Endothelial cell of umbilical vein (primary cell): ENCODE measurements at regions not wholly inside any gene's neighbourhood (a gene's known extent, or its start where the extent isn't known, plus 50 kb on each side); places are given as distances from the start of the nearest gene placed in this dataset.

ENCODE experiments used
- BruUV-seq: library from RNA; stranded (reverse); fragments of 400-500 nt; replicated peaks from 2 replicates; lab custom pipeline; 2021; lab: Mats Ljungman, UMichigan
- CTCF ChIA-PET: fragments of 300-600, 350-600 bp; sonication (Branson Sonifier 250); formaldehyde crosslinking; loops from one replicate; lab custom pipeline; 2021; ENCODE audit warnings: antibody characterized with exemption, inconsistent platforms; lab: Charles Lee
- POLR2A ChIA-PET: fragments of 300-600, 350-600 bp; sonication (Branson Sonifier 250); formaldehyde crosslinking; loops from one replicate; lab custom pipeline; 2021; ENCODE audit warnings: antibody characterized with exemption, inconsistent platforms; lab: Charles Lee
- DNase-seq: peaks from one replicate; pipeline ENCODE4 v3.0.0-alpha.2; 2011; ENCODE audit warnings: low read depth, low spot score
- FAIRE-seq: peaks from 2 replicates; lab custom pipeline; 2011; peaks lifted over from hg19 to GRCh38; lab: Jason Lieb, UNC
- H2AFZ ChIP-seq: 2 replicates; pipeline ENCODE4 v1.6.0; 2012; ENCODE audit warnings: low read depth, low read length, control low read depth, inconsistent platforms
- H3K27ac ChIP-seq: 2 replicates; pipeline ENCODE4 v1.5.1; 2011; ENCODE audit warnings: low read depth, mild to moderate bottlenecking, control low read depth, low read length, moderate library complexity; ENCODE audit not compliant: insufficient read depth
- H3K27me3 ChIP-seq, 2 experiments: 2 replicates each; pipeline versions ENCODE4 v1.6.0 to v1.6.1; 2011; ENCODE audit warnings: low read length in 2 of 2, mixed read lengths in 1 of 2; ENCODE audit not compliant: control insufficient read depth in 2 of 2, insufficient read depth in 2 of 2
- H3K36me3 ChIP-seq, 2 experiments: 2 replicates in 1 of 2; 3 replicates in 1 of 2; pipeline ENCODE4 v1.5.1; 2011; ENCODE audit warnings: low read length in 2 of 2, mild to moderate bottlenecking in 1 of 2, moderate library complexity in 1 of 2; ENCODE audit not compliant: control insufficient read depth in 2 of 2, insufficient read depth in 2 of 2; ENCODE audit errors: extremely low read depth in 1 of 2
- H3K4me1 ChIP-seq: 3 replicates; pipeline ENCODE4 v1.5.1; 2011; ENCODE audit warnings: mild to moderate bottlenecking, low read length; ENCODE audit not compliant: control insufficient read depth, insufficient read depth; ENCODE audit errors: extremely low read depth
- H3K4me2 ChIP-seq: 2 replicates; pipeline ENCODE4 v1.6.1; 2011; ENCODE audit warnings: low read length, control low read depth, mixed read lengths; ENCODE audit not compliant: insufficient read depth
- H3K4me3 ChIP-seq, 3 experiments: fragments of 200-600 bp in 1 of 3; sonication (generic), shearing (Covaris generic) in 1 of 3; replicated peaks in 1 of 3; 2 replicates each; pipeline ENCODE4 v1.5.1; 2011 to 2016; ENCODE audit warnings: control low read depth in 3 of 3, low read length in 3 of 3, mild to moderate bottlenecking in 2 of 3, inconsistent platforms in 1 of 3, low read depth in 1 of 3, moderate library complexity in 1 of 3; ENCODE audit not compliant: insufficient read depth in 1 of 3
- H3K79me2 ChIP-seq: 2 replicates; pipeline ENCODE4 v1.6.0; 2012; ENCODE audit warnings: low read length, inconsistent platforms; ENCODE audit not compliant: control insufficient read depth, insufficient read depth
- H3K9ac ChIP-seq: replicated peaks from 2 replicates; pipeline ENCODE3; 2011; ENCODE audit warnings: low read length, control low read depth; ENCODE audit not compliant: insufficient read depth; ENCODE audit errors: extremely low read depth
- H3K9me1 ChIP-seq: replicated peaks from 3 replicates; pipeline ENCODE4 v1.6.0; 2011; ENCODE audit warnings: mild to moderate bottlenecking, low read length; ENCODE audit not compliant: control insufficient read depth, insufficient read depth; ENCODE audit errors: extremely low read depth
- H3K9me3 ChIP-seq: replicated peaks from 2 replicates; pipeline ENCODE4 v1.5.1; 2012; ENCODE audit warnings: low read length, inconsistent platforms; ENCODE audit not compliant: control insufficient read depth, insufficient read depth
- H4K20me1 ChIP-seq: replicated peaks from 2 replicates; pipeline ENCODE3; 2011; ENCODE audit warnings: mild to moderate bottlenecking, low read length; ENCODE audit not compliant: control insufficient read depth, insufficient read depth; ENCODE audit errors: extremely low read depth
- EZH2 ChIP-seq: IDR thresholded peaks from 2 replicates; pipeline ENCODE4 v1.6.1; 2012; ENCODE audit warnings: borderline replicate concordance, low read depth, mild to moderate bottlenecking, moderate library complexity, low read length, inconsistent platforms; ENCODE audit not compliant: severe bottlenecking
- FOS ChIP-seq: IDR thresholded peaks from 2 replicates; pipeline ENCODE4 v1.6.1; 2011; ENCODE audit warnings: mild to moderate bottlenecking, low read length, moderate library complexity, borderline replicate concordance; ENCODE audit not compliant: insufficient read depth
- GATA2 ChIP-seq: IDR thresholded peaks from 2 replicates; pipeline ENCODE4 v1.7.0; 2011; ENCODE audit warnings: low read depth, mild to moderate bottlenecking, moderate library complexity, mixed read lengths, low read length; ENCODE audit not compliant: insufficient read length, insufficient read depth
- JUN ChIP-seq: IDR thresholded peaks from 2 replicates; pipeline ENCODE4 v1.6.1; 2011; ENCODE audit warnings: borderline replicate concordance, low read depth; ENCODE audit not compliant: insufficient read length, insufficient read depth
- MYC ChIP-seq: IDR thresholded peaks from one replicate; pipeline ENCODE4 v1.6.1; 2011; ENCODE audit warnings: mild to moderate bottlenecking, low read depth, low read length
- POLR2A ChIP-seq: IDR thresholded peaks from 2 replicates; pipeline ENCODE4 v1.6.1; 2012; ENCODE audit warnings: low read depth, mild to moderate bottlenecking, control low read depth, low read length
- POLR2AphosphoS5 ChIP-seq: IDR thresholded peaks from 2 replicates; pipeline ENCODE4 v1.6.1; 2012; ENCODE audit warnings: low read depth, mild to moderate bottlenecking, control low read depth, low read length, moderate library complexity; ENCODE audit not compliant: insufficient read depth
- dilution Hi-C: fragments of 300-500 bp; cut with MboI; formaldehyde crosslinking; loops from one replicate; pipeline ENCODE4 v1.15.0; 2019; ENCODE audit warnings: low sequenced_read_pairs; ENCODE audit not compliant: extremely low pct_ligation_motif_present
- intact Hi-C: fragments of 100-400 bp; cut with micrococcal nuclease; formaldehyde crosslinking; loops from one replicate; pipeline ENCODE4 v1.10.0; 2022
- TF ChIP-seq, protein P1 (sequence below): IDR thresholded peaks from 2 replicates; pipeline ENCODE4 v1.6.1; 2011; ENCODE audit not compliant: insufficient read depth, insufficient read length
- TF ChIP-seq, protein P2 (sequence below), 2 donors: IDR thresholded peaks; 1 replicate in 1 of 2; 2 replicates in 1 of 2; pipeline ENCODE4 v1.5.1; 2011; ENCODE audit warnings: low read length in 2 of 2, mild to moderate bottlenecking in 2 of 2, moderate library complexity in 2 of 2, control low read depth in 1 of 2, inconsistent platforms in 1 of 2, low read depth in 1 of 2; ENCODE audit not compliant: insufficient read depth in 1 of 2; ENCODE audit errors: extremely low read depth in 1 of 2

DNA sequence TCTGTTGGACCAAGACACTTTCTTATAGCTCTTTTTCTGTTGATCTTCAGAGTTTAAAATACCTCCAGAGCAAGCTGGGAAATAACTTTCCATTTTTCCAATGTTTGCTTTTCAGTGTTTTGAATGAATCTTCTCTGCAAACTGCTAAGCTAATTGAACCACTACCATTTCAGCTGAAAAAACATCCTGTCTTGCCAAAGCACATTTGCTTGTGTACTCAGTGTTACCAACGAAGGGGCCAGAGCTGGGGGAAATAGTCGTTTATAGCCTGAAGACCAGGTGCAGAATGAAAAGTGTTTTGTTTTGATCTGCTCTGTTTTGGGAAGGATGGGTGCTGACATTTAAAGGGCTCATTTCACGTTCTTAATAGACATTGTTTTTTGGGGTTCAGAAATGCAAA, 88.4 kb upstream of the CLNK start:
- H2AFZ ChIP-seq = no peak overlapping the region
- H4K20me1 ChIP-seq = no peaks in the 10 kb centered on the region
- dilution Hi-C loops = no loop called here
- no peaks in the 10 kb centered on the region for H3K4me1 ChIP-seq
- CTCF ChIA-PET = no interaction called here
- H3K9ac ChIP-seq = no peak overlapping the region
- no peaks in the 10 kb centered on the region for H3K36me3 ChIP-seq
- H3K9me3 ChIP-seq = no peaks in the 10 kb centered on the region
- BruUV-seq = no TSS peak
- POLR2A ChIA-PET = no interaction called here
- intact Hi-C loops = no loop called here
- H3K4me3 ChIP-seq = no peak overlapping the region
- no peak for DNase-seq
- H3K27ac ChIP-seq = no peak overlapping the region
- FAIRE-seq = no peak
- TF ChIP-seq POLR2AphosphoS5 (no peak), EZH2 (no peak), POLR2A (no peak), MYC (no peak), GATA2 (no peak), JUN (no peak), FOS (no peak)
- TF ChIP-seq, protein P1, sequence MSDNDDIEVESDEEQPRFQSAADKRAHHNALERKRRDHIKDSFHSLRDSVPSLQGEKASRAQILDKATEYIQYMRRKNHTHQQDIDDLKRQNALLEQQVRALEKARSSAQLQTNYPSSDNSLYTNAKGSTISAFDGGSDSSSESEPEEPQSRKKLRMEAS = no peak
- TF ChIP-seq, protein P2, sequence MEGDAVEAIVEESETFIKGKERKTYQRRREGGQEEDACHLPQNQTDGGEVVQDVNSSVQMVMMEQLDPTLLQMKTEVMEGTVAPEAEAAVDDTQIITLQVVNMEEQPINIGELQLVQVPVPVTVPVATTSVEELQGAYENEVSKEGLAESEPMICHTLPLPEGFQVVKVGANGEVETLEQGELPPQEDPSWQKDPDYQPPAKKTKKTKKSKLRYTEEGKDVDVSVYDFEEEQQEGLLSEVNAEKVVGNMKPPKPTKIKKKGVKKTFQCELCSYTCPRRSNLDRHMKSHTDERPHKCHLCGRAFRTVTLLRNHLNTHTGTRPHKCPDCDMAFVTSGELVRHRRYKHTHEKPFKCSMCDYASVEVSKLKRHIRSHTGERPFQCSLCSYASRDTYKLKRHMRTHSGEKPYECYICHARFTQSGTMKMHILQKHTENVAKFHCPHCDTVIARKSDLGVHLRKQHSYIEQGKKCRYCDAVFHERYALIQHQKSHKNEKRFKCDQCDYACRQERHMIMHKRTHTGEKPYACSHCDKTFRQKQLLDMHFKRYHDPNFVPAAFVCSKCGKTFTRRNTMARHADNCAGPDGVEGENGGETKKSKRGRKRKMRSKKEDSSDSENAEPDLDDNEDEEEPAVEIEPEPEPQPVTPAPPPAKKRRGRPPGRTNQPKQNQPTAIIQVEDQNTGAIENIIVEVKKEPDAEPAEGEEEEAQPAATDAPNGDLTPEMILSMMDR (IDR thresholded peaks at IDR 0.05; ENCODE audit: extremely low read depth in 1 of 2, insufficient read depth in 1 of 2, low read depth in 1 of 2, low read length in 2 of 2) = no peak
- H3K79me2 ChIP-seq = no peaks in the 10 kb centered on the region
- no peaks in the 10 kb centered on the region for H3K9me1 ChIP-seq
- no peak overlapping the region for H3K4me2 ChIP-seq
- H3K27me3 ChIP-seq = no peaks in the 10 kb centered on the region
